ENCODE measurements at regions not wholly inside any gene's neighbourhood (a gene's known extent, or its start where the extent isn't known, plus 50 kb on each side); places are given as distances from the start of the nearest gene placed in this dataset.

GRCh38 chr5:21694567-21694966 lies 1158.6 kb downstream of the CDH12 start:
- no peak for ATAC-seq

- no peak for ATAC-seq
Measured at GRCh38 chr5:21693591-21693990, 1159.6 kb downstream of the CDH12 start.

DNA sequence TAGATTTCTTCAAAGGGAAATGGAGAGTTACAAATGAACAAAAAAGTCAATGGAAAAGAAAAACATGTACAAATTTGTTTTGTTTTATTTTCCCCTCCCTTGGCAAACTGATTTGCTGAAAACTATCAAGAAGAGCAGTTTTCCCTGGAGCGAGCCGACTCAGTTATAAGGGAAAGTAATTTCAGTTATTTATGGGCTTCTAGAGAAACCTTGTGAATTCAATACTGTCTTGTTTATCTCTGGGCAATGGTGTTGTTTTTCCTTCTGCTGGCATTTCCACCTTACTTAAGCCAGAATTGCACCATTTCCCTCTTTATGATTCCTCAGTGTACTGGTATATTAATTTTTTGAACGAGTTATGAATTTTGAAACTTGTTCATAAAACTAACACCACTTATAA lies 1163.6 kb downstream of the CDH12 start:
- ATAC-seq: no peak

GRCh38 chr5:21688655-21689054 lies 1164.5 kb downstream of the CDH12 start:
- ATAC-seq: no peak

DNA sequence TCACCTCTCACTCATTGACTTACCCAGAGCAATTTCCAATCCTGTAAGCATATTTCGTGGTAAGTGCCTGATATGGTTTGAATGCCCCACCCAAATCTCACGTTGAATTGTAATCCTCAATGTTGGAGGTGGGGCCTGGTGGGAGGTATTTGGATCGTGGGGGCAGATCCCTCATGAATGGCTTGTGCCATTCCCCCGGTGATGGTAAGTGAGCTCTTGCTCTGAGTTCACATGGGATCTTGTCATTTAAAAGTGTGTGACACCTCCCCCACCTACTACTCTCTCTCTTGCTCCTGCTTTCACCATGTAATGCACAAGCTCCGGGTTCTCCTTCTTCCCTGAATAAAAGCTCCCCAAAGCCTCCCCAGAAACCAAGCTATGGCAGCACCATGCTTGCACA lies 1165.5 kb downstream of the CDH12 start:
- ATAC-seq: no peak

DNA sequence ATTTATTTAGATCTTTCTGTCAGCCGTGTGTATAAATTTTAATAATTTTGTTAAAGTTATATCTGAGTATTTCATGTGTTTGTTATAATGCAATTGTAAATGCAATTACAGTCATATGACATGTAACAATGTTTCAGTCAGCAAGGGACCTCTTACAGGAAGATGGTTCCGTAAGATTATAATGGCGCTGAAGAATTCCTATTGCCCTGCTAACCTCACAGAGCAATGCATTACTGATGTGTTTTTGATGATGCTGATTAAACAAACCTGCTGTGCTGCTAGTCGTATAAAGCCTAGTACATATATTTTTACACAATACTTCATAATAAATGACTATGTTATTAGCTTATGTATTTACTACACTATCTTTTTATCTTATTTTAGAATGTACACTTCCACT lies 1166.4 kb downstream of the CDH12 start:
- no peak for ATAC-seq

DNA sequence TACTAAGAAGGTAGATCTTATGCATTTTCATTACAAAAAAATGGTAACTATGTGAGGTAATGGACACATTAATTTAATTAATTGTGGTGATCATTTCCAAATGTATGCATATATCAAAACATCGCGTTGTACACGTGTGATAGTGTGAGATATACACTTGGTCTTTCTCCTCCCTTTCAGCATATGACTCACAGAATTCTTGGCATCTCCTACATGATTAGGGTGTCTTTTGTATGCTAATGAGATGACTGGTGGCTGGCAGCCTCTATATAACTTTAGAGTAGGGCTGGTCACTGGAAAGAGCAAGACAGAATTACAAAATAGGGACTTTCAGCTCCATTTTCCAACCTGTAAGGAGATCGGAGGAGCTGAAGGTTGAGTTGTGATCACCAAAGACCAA lies 1167.6 kb downstream of the CDH12 start:
- peak; percentile 92 for ATAC-seq

DNA sequence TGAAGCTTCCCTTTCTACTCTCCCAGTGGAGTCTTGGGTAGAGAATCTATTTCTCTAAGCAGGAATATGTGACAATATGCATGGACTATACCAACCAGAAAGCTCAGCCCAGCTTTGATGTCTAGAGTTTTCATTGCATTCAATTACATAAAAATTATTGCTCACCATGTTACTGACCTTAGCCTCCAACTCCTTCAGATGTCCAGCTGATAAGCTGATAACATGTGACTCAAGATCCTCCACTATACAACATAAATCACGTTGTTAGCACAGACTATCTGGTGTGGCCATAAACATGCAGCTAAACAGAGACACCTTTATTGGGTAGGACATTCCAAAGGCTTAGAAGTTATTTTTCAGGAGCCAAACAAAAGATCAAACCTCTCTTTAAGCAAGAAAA lies 1168.2 kb downstream of the CDH12 start:
- no peak for ATAC-seq

DNA sequence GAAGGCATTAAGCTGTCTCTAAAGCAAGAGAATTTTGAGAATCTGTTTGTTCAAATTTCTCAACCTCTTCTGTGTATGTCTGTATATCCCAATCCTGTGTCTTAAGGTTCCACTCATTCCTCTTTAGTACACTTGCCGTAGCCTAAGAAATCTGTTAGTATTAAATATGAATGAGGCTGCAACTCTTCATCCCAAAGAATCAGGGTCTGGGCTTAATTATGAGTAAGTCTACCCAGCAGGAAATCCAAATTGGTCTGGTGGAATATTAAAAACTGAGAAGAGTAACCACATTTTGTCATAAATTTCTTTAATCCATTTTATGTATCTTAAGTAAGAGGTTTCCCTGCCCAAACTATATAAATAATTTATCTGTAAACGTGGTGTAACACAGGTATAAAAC lies 1171.2 kb downstream of the CDH12 start:
- no peak for ATAC-seq

DNA sequence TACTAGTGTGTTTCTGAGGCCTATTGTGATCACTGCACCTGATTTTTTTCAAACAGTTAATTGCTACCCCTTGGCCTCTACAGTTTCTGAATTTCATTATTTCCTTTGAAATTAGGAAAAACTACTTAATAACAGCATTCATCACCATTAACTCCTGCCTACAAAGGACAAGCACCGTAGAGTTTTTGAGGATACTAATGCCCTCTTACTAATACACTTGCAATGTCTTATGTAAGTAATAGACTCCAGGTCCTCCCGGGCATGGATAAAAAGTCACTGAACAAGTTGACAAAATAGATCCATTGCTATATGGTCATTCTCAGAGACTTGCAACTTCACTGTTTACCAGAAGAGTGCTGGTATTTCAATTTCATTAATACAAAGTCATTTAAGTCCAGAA lies 1172.5 kb downstream of the CDH12 start:
- ATAC-seq: peak; percentile 56

DNA sequence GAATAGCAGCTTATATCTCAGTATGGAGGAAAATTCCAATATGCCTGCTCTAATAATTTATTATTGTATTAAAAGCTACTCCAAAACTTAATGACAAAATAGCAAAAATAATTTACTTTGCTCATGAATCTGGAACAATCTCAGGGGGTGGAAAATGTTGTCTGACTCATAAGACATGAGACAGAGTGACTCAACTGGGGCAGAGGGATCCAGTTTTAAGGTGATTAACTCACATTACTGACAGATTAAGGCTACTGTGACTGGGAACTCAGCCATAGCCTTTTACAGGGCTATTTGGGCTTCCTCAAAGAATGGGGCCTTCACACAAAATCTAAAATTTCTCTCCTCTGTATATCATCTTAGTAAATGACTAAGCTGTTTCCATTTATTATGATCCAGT lies 1172.9 kb downstream of the CDH12 start:
- peak; percentile 90 for ATAC-seq

- ATAC-seq: no peak
Measured at GRCh38 chr5:21678526-21678925, 1174.6 kb downstream of the CDH12 start.

DNA sequence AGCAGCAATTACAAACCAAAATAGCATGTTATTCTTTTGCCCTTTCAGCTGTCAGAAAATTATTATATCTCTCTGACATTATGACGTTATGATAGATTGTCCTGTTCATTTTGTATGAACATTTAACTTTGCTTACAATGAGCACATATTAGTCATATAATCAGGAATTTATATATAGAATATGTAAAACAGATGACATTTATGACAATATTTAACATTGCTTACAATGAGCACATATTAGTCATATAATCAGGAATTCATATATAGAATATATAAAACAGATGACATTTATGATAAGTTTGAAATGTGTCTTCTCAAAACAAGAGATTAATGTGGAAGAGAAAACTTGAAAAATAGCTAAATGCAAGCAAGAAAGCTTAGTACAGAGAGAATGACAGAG lies 1180.2 kb downstream of the CDH12 start:
- no peak for ATAC-seq

DNA sequence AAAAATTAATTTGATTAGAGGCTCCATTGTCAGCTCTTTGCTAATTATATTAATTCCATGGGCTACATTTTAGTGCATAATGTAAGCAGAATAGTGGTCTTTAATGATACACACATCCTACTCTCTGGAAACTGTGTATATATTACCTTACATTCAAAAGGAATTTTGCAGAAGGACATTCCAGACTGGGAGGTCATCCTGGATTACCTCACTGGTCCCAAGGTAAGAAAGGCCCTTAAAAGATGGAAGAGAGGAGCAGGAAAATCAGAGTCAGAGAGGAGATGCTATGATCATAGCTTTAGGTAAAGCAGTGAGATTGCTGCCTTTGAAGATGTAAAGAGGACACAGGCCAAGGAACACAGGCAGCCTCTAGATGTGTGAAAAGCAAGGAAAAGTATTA lies 1180.8 kb downstream of the CDH12 start:
- no peak for ATAC-seq

DNA sequence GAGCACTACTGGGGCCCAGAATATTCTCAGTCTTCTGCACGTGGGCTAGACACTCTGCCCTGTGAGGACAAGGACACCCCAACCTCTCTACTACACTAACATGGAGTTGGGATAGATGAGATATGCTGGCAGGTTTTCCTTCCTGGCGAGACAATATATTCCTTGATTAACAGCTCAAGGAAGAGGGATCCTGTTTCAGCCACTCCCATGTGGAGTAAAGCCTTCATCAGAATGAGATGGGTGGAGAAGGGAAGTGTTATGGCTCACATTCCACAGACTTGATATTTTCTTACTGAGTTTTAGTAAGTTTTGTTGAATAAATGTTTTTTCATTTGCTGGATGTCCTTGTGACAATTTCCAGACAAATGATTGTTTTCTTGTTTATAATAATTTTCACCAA lies 1187.6 kb downstream of the CDH12 start:
- ATAC-seq: no peak

DNA sequence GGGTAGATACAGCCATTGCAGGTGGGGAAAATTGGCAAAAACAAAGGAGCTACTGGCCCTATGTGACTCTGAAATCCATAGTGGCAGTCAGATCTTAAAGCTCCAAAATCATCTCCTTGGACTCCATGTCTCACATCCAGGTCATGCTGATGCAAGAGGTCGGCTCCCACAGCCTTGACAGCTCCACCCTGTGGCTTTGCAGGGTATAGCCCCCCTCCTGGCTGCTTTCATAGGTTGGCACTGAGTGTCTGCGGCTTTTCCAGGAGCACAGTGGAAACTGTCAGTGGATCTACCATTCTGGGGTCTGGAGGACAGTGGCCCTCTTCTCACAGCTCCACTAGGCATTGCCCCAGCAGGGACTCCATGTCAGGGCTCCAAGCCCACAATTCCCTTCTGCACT lies 1190.1 kb downstream of the CDH12 start:
- no peak for ATAC-seq

GRCh38 chr5:21661184-21661583 lies 1192.0 kb downstream of the CDH12 start:
- no peak for ATAC-seq

DNA sequence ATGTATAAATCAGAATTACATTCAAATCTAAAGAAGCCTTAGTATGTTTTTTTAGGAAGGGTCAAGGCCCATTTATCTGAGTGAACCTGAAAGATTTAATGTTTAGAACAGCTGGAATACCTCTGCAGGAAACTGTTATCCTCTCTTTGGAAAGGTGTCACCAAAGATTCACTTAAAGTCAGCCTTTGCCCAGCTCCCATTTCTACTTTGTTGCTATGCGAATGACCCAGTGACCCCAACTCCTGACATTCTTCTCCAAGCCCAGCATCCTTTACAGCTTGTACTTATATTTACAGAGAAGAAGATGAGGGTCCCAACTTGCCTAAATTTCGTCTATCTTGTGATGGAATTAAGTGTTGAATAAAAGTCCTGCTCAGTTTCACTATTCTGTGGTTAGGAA lies 1198.6 kb downstream of the CDH12 start:
- ATAC-seq: no peak

DNA sequence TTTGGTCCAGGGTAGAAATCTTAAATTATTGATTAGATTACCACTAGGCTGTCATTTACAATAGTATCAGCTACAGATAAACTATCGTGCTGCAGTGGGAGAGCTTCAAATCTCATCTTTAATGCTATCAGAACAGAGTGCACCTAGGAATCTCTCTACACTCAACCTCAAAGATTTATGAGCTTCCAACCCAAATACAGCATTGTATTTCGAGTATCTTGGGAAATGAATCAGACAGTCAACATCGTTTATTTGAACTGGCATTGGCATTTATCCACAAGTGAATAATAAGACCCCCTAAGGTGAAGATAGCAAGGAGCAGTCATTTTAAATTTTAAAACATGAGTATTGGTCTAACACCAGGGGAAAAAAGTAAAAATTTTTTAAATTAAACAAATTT lies 1203.2 kb downstream of the CDH12 start:
- ATAC-seq: no peak

DNA sequence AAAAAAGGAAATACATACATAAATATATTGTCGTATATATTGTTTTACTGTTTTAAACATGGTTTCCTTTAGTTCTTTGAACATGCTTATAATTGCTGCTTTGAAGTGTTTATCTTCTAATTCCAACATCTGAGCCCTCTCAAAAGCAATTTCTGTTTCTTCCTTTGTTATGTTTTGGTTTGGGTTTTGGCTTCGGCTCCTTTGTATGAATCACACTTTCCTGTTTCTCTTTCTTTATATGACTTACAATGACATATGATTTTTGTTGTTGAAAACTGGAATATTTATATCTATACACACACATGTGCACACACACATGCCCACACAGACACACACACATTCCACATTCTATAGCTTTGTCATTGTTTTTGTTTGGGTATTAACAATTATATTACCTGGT lies 1206.7 kb downstream of the CDH12 start:
- ATAC-seq: no peak

GRCh38 chr5:21644032-21644431 lies 1209.1 kb downstream of the CDH12 start:
- no peak for ATAC-seq

GRCh38 chr5:21642312-21642711 lies 1210.8 kb downstream of the CDH12 start:
- no peak for ATAC-seq

DNA sequence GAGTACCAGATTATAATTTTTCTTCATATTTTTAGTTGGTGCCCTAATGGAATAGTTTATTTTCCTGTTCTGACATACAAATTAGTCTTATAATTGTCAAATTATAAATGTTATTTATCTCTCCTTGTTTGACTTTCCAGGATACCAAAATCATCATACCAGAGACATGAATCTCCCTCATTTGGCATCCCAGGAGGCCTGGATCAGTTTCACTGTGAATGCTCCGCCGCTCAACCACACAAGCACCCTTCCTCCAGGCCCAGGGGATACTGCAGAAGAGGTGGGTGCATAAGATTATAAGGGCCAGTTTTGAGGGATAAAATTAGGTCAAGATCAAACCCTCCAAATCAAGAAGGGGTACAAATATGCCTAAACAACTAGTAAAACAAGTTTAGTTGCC lies 1229.3 kb downstream of the CDH12 start:
- ATAC-seq: no peak

DNA sequence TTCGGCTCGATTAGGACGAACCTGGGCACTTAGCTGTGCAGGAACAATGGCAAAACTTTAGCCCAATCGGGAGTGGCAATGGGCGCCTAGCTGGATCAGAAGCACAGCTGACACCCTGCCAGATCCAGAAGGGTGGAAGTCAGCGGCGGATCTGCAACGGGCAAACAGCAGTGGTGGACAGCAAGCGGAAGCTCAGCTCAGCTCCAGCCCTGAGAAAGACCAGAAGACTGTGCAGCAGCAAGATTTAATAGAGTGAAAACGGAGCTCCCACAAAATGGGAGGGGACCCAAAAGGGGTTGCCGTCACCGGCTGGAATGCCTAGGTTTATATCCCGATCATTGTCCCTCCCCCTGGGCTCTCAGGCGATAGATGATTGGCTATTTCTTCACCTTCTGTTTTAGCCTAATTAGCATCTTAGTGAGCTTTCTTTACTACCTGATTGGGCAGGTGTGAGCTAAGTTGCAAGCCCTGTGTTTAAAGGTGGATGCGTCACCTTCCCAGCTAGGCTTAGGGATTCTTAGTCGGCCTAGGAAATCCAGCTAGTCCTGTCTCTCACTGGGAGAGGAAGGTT lies 1237.9 kb downstream of the CDH12 start:
- ATAC-seq: no peak

- no peak for ATAC-seq
Measured at GRCh38 chr5:21613971-21614488, 1239.1 kb downstream of the CDH12 start.
